Neural cell (in vitro differentiated cells): ENCODE measurements at regions not wholly inside any gene's neighbourhood (a gene's known extent, or its start where the extent isn't known, plus 50 kb on each side); places are given as distances from the start of the nearest gene placed in this dataset.

Experiments
- EZH2 ChIP-seq: fragments of 200-600, 300-800 bp; shearing (Covaris generic), sonication (generic); IDR thresholded peaks from 2 replicates; pipeline ENCODE4 v1.6.1; 2014; ENCODE audit warnings: antibody characterized with exemption, low read length, borderline replicate concordance, mild to moderate bottlenecking; ENCODE audit not compliant: insufficient read depth, poor library complexity, severe bottlenecking
- MXI1 ChIP-seq: fragments of 450-650 bp; conservative IDR thresholded peaks from 2 replicates; pipeline ENCODE4 v1.6.1; 2014; ENCODE audit warnings: antibody characterized with exemption, mild to moderate bottlenecking; ENCODE audit not compliant: poor library complexity, severe bottlenecking
- REST ChIP-seq: IDR thresholded peaks from 2 replicates; pipeline ENCODE4 v1.6.1; 2012; ENCODE audit warnings: borderline replicate concordance
- TAF1 ChIP-seq: IDR thresholded peaks from 2 replicates; pipeline ENCODE4 v1.6.1; 2012; ENCODE audit warnings: low read depth
- TF ChIP-seq, protein P1 (sequence below): fragments of 450-650 bp; IDR thresholded peaks from 2 replicates; pipeline ENCODE4 v1.5.1; 2014; ENCODE audit warnings: antibody characterized with exemption, mild to moderate bottlenecking, moderate library complexity; ENCODE audit not compliant: poor library complexity, severe bottlenecking

- TF ChIP-seq, protein P1, sequence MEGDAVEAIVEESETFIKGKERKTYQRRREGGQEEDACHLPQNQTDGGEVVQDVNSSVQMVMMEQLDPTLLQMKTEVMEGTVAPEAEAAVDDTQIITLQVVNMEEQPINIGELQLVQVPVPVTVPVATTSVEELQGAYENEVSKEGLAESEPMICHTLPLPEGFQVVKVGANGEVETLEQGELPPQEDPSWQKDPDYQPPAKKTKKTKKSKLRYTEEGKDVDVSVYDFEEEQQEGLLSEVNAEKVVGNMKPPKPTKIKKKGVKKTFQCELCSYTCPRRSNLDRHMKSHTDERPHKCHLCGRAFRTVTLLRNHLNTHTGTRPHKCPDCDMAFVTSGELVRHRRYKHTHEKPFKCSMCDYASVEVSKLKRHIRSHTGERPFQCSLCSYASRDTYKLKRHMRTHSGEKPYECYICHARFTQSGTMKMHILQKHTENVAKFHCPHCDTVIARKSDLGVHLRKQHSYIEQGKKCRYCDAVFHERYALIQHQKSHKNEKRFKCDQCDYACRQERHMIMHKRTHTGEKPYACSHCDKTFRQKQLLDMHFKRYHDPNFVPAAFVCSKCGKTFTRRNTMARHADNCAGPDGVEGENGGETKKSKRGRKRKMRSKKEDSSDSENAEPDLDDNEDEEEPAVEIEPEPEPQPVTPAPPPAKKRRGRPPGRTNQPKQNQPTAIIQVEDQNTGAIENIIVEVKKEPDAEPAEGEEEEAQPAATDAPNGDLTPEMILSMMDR, result no peak
- TF ChIP-seq MXI1 (no peak), TAF1 (no peak), EZH2 (no peak), REST (no peak)
Measured at GRCh38 chr2:239664216-239664810, 263.5 kb upstream of the HDAC4 start.
